GM19043 (cell line): ENCODE measurements at regions not wholly inside any gene's neighbourhood (a gene's known extent, or its start where the extent isn't known, plus 50 kb on each side); places are given as distances from the start of the nearest gene placed in this dataset.

Experiments used
- ATAC-seq: cut with Tn5 transposase; IDR thresholded peaks from one replicate; pipeline ENCODE4 v1.9.1; 2021; ENCODE audit warnings: low read depth; ENCODE audit not compliant: unreplicated experiment

- ATAC-seq = no peak
Observed at GRCh38 chr6:147117011-147117410, 87.2 kb upstream of the STXBP5 start.

- no peak for ATAC-seq
Observed at GRCh38 chr6:147117580-147117979, 86.6 kb upstream of the STXBP5 start.

GRCh38 chr6:147119310-147119709 is 84.9 kb upstream of the STXBP5 start:
- no peak for ATAC-seq

DNA sequence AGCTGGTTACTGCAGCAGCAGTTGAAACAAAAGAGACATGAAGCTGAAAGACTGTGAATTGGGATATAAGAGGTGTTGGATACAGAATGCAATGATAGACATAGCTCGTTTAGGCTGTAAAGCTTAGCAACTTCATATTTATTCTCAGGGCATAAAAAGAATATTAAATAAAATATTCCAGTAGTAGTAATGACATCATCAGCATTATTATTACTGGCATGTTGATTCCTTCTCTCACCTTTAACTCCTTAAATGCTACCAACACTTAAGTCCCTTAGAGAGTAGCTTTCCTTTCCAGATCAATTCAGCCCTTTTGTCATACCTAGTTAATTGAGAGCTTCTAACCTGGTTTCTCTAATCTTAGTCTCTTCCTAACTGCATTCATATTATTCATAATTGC is 81.4 kb upstream of the STXBP5 start:
- ATAC-seq = no peak

GRCh38 chr6:147126618-147127022 is 77.6 kb upstream of the STXBP5 start:
- no peak for ATAC-seq

DNA sequence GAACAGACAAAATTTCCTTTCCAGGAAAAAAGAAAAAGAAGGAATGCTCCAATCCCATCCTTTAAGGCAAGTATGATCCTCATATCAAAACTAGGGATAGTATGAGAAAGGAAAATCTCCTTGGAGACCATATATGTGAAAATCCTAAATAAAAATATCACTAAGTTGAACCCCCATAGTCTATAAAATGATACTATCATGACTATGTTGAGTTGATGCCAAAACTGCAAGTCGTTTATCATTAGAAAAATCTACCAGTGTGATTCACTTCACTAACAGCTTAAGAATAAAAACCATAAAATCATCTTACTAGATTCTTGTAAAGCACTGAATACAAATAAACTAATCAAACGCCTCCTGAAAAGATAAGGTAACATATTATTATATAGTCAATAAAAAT is 76.6 kb upstream of the STXBP5 start:
- ATAC-seq = no peak

GRCh38 chr6:147128056-147128455 is 76.2 kb upstream of the STXBP5 start:
- no peak for ATAC-seq

GRCh38 chr6:147131532-147132128 is 72.6 kb upstream of the STXBP5 start:
- ATAC-seq = no peak

DNA sequence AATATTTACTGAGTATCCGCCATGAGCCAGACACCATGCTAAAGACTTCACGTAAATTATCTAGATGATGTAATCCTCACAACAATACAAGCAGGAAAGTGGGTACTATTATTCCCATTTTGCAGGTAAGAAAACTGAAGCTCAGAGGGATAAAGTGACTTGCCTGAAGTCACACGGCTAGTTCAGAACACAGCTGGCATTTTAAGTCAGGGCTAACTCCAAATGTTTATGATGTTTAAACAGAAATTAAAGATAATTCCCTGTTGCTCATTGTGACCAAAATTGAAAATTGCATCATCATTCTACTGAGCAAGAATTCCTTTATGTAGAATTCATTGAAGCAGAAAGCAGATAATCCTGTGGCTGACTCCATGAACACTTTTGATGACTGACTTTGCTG is 71.3 kb upstream of the STXBP5 start:
- ATAC-seq = no peak

GRCh38 chr6:147133669-147134068 is 70.5 kb upstream of the STXBP5 start:
- ATAC-seq = no peak

GRCh38 chr6:147135211-147135681 is 69.0 kb upstream of the STXBP5 start:
- no peak for ATAC-seq

DNA sequence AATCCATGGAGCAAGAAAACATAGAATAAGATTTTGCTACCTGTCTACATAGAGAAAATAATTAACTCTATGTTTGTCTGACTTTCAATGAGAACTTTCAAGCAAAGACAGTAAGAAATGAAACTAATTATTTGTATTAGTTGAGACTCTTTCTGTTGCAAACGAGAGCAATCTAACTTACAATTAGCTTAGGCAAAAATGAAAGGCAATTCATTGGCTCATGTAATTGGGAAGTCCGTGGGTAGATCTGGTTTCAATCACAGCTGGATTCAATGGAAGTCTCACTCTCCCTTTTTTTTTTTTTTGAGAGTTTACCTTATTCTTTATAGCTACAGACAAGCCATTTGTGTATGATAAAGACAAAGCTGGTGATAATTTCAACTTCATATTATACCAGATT is 68.2 kb upstream of the STXBP5 start:
- no peak for ATAC-seq

GRCh38 chr6:147137986-147138385 is 66.2 kb upstream of the STXBP5 start:
- no peak for ATAC-seq

DNA sequence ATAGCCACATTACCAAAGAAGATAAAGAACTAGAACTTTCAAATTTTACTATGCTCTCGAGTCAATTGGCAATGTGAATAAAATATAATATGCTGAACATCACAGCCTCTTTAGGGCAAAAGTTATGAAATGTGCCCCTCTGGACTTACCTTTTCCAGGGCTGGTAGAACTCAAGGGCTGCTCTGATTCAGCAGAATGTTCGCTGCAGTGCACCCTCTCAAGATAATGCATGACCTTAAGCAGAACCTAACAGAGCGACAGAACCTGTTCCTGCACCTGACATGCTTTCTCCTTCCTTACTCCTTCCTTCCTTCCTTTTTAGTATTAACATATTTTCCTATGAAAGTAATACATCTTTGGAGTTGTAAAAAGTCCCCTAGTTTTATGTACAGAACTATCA is 65.4 kb upstream of the STXBP5 start:
- no peak for ATAC-seq

DNA sequence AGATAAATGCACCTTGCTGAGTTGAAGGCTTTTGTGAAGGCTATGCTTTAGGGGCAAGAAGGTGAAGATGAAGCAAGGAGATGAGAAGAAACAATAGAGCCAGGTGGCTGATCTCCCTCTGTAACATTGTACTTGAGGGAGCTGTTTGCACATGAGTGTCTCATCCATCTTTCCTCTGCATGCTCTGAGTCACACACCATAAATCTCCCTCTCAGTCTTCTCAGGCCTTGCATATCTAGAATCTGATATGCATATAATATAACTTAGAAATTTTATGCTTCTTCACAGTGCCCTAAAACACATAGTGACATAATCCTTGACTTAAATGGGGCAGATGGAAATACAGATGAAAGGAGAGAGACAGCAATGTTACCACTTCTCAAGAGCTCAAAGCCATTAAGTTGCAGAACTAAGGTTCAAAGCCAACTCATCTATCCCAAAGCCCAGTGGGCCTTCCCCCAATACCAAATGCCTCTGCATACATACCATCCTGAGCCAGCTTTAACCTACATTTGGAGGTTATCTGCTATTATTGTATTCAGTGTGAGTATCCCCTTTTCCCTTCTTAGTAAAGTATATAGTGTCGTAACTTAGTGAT is 62.4 kb upstream of the STXBP5 start:
- ATAC-seq = no peak

GRCh38 chr6:147142684-147143245 is 61.5 kb upstream of the STXBP5 start:
- no peak for ATAC-seq

GRCh38 chr6:147149092-147149491 is 55.1 kb upstream of the STXBP5 start:
- no peak for ATAC-seq

GRCh38 chr6:147149826-147150225 is 54.4 kb upstream of the STXBP5 start:
- ATAC-seq = no peak

DNA sequence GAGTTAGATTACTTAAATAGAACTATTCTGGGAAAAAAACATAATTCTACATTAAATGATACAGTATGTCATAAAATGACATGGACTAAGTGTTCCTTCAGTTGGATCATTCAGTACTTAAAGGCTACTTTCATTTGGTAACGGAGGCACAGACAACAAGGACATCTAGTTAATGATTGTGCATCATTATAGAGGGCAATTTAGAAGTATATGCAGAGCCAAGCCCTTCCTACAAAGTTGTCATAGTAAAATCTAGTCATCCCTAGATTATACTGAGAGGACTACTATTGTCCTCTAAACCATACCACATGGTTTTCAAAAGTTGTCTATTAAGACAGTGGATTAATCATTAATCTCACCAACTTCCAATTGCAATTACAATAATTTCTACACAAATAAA is 53.9 kb upstream of the STXBP5 start:
- ATAC-seq = no peak
